Erythroblast (primary cell): ENCODE measurements at regions not wholly inside any gene's neighbourhood (a gene's known extent, or its start where the extent isn't known, plus 50 kb on each side); places are given as distances from the start of the nearest gene placed in this dataset.
A peak's percentile ranks its signal among the peaks of the same experiment; 100 is the strongest.

Source experiments
- DNase-seq, 2 experiments: peaks; one replicate each; lab custom pipeline; 2025; lab: John Stamatoyannopoulos, UW
- GATA1 ChIP-seq: IDR thresholded peaks from 2 replicates; pipeline ENCODE4 v1.6.1; 2011; ENCODE audit warnings: low read depth, mild to moderate bottlenecking, control low read depth, low read length, moderate library complexity
- POLR2A ChIP-seq: IDR thresholded peaks from 2 replicates; pipeline ENCODE4 v1.6.1; 2011; ENCODE audit warnings: mild to moderate bottlenecking, low read length

DNA sequence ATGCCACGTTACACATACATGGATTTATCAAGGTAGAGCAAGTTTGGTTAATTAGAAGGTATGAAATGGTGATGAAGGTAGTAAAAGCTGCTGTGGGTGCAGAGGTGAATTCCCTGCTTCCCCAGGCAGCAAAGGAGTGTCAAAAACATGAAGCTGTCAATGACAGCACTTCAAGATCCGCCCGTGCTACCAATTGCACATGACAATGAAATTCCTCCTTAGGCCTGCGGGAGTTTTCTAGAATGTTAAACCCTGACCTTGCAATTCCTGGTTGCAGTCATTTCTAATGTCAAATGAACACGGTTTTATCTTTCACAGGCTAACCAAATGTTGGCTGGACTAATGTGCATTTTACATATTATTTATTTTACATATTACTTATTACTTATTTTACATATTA is 67.7 kb upstream of the LSM14A start:
- TF ChIP-seq POLR2A (no peak), GATA1 (no peak)
- DNase-seq = no peak

DNA sequence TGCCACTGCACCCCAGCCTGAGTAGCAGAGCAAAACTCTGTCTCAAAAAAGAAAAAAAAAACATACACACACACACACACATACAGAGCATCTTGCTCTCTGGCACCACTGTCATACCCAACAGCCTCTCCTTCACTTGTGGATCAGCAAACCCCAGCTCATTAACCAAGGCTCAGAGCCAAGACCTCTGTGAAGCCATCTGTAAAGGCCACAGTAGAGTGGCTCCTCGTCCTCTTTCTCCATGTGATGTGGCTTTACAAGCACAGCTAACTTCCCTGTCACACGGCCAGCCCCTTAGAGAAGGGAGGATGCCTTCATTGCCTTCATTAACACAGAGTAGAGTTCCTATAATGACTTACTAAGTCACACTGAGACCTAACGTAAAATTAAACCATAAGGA is 62.7 kb upstream of the LSM14A start:
- DNase-seq = no peak
- TF ChIP-seq GATA1 = no peak
- TF ChIP-seq POLR2A = no peak

DNA sequence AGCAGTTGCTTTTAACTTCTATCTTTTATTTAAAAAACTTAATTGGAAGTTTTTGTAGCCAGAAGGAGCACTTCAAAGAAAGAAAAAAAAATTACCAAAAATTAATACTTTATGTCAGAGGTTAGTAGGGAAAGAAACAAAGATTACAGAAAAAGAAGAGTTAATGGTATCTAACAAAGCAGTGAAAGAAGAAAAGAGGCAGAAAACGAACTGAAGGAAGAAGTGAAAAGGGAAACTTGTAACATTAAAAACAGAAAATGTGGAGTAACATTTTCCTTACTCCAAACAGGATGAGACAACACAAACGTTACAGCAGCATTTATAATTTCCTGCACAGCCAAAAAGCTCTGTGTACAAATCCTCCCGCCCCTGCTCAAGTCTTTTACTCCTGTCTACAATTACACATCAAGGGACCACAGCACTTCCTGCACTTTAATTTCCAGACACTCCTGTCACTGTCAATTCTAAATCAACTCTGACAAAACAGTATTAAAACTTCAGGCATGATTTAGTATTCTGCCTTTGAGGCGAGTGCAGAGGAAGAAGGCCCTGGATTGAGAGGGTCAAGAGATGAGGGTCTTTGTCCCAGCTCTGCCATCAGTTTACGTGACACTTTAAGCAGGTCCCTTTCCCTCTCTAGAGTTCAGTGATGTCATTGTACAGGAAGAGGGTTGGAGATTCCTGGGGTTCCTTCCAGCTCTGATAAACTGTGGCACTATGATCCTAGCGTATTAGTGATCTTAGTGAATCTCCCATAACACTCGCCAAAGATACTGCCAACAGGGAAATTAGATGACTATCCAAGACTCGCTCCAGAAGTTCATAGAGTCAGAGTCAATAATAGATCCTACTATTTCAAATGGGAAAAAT is 53.2 kb upstream of the LSM14A start:
- no peak for TF ChIP-seq POLR2A
- TF ChIP-seq GATA1 = no peak
- no peak for DNase-seq

DNA sequence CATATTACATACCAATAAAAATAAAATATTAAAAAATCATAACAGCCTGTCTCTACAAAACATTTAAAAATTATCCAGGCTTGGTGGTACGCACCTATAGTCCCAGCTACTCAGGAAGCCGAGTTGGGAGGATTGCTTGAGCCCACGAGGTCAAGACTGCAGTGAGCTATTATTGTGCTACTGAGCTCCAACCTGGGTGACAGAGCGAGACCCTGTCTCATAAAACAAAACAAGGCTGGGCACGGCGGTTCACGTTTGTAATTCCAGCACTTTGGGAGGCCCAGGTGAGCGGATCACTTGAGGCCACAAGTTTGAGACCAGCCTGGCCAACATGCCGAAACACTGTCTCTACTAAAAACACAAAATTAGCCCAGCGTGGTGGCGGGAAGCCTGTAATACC is 52.2 kb upstream of the LSM14A start:
- TF ChIP-seq POLR2A (no peak), GATA1 (no peak)
- no peak for DNase-seq

DNA sequence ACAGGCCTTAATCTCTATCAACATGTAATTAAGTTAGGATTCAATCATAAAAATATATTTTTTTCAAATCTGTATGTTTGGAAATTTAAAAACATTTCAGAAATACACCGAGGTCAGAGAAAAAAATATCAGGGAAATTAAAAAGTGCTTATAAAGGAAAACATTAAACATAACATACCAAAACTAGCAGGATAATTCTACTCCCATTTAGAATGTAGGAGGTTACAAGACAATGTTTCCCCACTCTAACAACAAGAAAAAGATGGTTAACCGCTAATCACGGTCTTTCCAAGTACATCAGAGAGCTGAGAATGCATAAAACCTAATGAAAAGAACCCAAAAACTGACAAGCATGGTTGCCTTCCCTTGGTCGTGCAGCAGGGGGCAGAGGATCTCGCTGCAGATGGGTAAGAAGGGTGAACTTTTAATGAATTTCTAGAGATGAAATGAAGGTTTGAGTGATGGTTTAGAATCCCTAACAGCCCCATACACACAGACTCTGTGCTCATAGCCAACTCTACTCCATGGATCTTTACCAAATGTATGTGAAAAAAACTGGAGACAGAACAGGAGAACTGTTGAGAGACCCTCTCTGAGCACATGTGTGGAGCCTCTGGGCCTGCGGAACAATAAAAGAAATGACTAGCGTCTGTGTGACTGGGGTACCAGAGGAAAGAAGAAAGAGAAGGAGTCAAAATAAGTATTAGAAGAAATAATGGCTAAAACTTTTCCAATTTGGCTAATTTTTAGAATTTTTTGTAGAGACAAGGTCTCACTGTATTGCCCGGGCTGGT is 51.3 kb upstream of the LSM14A start:
- TF ChIP-seq POLR2A = no peak
- TF ChIP-seq GATA1 = no peak
- peak; percentile 56 to 71 for DNase-seq
